BJ (cell line): ENCODE measurements at regions not wholly inside any gene's neighbourhood (a gene's known extent, or its start where the extent isn't known, plus 50 kb on each side); places are given as distances from the start of the nearest gene placed in this dataset.

Experiments
- CTCF ChIA-PET: fragments of 350-600 bp; formaldehyde crosslinking; extraction: SDS; loops from one replicate; lab custom pipeline; 2021; ENCODE audit warnings: antibody characterized with exemption, inconsistent platforms; lab: Yijun Ruan, JAX
- POLR2A ChIA-PET: fragments of 300-600 bp; sonication (Branson Sonifier 250); formaldehyde crosslinking; extraction: SDS; loops from one replicate; lab custom pipeline; 2021; ENCODE audit warnings: antibody characterized with exemption; lab: Charles Lee
- DNase-seq: peaks from one replicate; pipeline ENCODE4 v3.0.0-alpha.2; 2011; ENCODE audit warnings: low read depth
- H3K27me3 ChIP-seq: 2 replicates; pipeline ENCODE4 v1.6.0; 2011; ENCODE audit warnings: low read length; ENCODE audit not compliant: control insufficient read depth, insufficient read depth
- H3K36me3 ChIP-seq: 2 replicates; pipeline ENCODE4 v1.5.1; 2011; ENCODE audit warnings: low read length; ENCODE audit not compliant: control insufficient read depth, insufficient read depth
- H3K4me3 ChIP-seq: 2 replicates; pipeline ENCODE4 v1.5.1; 2011; ENCODE audit warnings: low read depth, mild to moderate bottlenecking, control low read depth, low read length
- TF ChIP-seq, protein P1 (sequence below): IDR thresholded peaks from 2 replicates; pipeline ENCODE4 v1.5.1; 2011; ENCODE audit warnings: low read depth, mild to moderate bottlenecking, control low read depth, inconsistent platforms, low read length, moderate library complexity; ENCODE audit not compliant: insufficient read depth

DNA sequence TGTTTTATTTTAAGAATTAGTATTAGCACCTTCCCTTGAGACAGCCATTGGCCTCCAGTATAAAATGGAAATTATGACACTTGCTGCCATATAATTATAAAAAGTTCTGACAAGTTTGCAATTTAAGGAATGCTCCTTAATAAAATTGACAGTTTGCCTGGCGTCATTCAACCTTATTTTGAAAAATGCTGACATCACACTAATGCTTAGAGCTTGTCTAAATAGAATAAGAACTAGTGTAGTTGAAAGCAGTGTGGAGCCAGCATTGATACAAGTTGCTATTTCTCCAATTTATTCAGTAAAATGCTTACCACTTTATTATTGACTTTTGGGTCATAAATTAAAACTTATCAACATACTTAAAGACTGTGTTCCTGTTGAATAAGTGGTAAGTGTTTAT, 54.3 kb upstream of the ARX start:
- Histone ChIP-seq H3K27me3 (no peaks in the 10 kb centered on the region), H3K36me3 (no peaks in the 10 kb centered on the region), H3K4me3 (no peak overlapping the region)
- POLR2A ChIA-PET = no interaction called here
- CTCF ChIA-PET = no interaction called here
- DNase-seq = no peak
- TF ChIP-seq, protein P1, sequence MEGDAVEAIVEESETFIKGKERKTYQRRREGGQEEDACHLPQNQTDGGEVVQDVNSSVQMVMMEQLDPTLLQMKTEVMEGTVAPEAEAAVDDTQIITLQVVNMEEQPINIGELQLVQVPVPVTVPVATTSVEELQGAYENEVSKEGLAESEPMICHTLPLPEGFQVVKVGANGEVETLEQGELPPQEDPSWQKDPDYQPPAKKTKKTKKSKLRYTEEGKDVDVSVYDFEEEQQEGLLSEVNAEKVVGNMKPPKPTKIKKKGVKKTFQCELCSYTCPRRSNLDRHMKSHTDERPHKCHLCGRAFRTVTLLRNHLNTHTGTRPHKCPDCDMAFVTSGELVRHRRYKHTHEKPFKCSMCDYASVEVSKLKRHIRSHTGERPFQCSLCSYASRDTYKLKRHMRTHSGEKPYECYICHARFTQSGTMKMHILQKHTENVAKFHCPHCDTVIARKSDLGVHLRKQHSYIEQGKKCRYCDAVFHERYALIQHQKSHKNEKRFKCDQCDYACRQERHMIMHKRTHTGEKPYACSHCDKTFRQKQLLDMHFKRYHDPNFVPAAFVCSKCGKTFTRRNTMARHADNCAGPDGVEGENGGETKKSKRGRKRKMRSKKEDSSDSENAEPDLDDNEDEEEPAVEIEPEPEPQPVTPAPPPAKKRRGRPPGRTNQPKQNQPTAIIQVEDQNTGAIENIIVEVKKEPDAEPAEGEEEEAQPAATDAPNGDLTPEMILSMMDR = no peak

DNA sequence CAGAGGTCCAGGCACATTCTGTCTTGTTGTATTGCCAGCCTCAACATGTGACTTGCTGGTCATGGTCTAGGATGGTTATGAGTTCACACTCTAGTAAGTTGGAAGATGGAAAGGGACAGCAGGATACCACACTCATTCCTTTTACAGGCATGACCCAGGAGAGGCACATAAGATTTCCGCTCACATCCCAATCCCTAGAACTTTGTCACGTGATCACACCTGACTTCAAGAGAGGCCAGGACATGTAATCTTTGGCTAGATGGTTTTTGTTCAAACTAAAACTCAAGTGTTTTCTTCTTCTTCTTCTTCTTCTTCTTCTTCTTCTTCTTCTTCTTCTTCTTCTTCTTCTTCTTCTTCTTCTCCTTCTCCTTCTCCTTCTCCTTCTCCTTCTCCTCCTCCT, 53.4 kb upstream of the ARX start:
- Histone ChIP-seq H3K27me3 (no peaks in the 10 kb centered on the region), H3K4me3 (no peak overlapping the region), H3K36me3 (no peaks in the 10 kb centered on the region)
- CTCF ChIA-PET = no interaction called here
- TF ChIP-seq, protein P1 = no peak
- no peak for DNase-seq
- POLR2A ChIA-PET = no interaction called here

DNA sequence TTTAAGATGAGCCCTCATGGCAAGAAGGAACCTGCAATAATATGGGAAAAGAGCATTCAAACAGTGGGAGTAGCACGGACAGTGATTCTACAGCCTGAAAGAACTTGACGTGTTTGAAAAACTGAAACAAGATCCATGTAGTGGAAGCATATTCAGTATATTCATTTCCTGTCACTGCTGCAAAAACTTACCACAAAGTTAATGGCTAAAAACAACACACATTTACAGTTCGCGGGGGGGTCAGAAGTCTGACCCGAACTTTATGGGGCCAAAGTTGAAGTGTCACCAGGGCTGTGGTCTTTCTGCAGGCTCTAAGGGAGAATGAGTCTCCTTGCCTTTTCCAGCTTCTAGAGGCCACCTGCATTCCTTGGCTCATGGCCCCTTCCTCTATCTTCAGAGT, 52.6 kb upstream of the ARX start:
- no peaks in the 10 kb centered on the region for H3K36me3 ChIP-seq
- TF ChIP-seq, protein P1 = no peak
- DNase-seq = no peak
- CTCF ChIA-PET = no interaction called here
- no peaks in the 10 kb centered on the region for H3K27me3 ChIP-seq
- POLR2A ChIA-PET = no interaction called here
- H3K4me3 ChIP-seq = no peak overlapping the region

DNA sequence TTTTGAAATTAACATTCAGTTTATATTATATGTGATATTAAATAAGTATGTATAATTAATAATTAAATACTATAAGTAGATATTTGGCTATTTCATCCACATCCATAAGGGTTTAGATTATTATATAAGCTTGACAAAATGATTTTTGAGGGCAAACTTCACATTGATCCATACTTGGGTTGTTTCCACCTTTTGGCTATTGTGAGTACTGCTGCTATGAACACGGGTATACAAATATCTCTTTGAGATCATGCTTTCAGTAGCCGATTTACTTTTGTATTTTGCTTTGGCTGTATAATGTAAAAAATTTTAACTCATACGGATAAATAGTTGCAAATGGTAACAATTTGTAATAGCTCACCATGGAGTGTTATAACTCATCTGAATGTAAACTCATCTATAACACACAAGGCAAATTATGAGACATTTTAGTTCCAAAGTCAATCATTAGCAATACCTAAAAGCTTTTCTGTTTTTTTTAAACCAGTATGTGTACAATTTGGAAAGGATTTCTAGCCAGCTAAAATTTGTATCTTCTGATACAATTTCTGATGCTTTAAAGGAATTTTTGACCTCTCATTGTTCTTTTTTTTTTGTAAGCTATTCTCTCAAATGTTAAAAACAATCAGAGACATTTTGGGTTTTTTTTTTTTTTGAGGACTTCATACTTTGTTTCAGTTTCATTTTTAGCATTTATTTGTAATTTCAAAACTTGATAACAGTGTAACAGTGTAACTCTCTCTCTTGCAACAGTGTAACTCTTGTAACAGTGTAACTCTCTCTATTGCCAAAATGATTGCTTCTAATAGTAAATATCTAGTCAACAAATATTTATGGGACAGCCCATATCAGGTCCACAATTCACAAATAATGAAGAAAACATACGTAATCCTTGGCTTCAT, 51.8 kb upstream of the ARX start:
- no peak overlapping the region for H3K4me3 ChIP-seq
- ChIA-PET POLR2A (no interaction called here), CTCF (no interaction called here)

DNA sequence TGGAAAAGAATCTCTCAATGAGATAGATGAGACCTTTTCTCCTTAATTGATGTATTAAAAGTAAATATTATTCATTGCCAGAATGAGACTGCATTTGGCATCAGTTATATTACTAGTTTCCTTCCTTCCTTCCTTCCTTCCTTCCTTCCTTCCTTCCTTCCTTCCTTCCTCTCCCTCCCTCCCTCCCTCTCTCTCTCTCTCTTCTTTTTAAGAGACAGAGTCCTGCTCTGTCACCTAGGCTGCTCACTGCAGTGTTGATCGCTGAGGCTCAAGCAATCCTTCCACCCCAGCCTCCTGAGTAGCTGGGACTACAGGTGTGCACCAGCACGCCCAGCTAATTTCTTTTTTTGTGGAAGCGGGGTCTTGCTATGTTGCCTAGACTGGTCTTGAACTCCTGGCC, 50.4 kb upstream of the ARX start:
- no peak for DNase-seq
- ChIA-PET CTCF (no interaction called here), POLR2A (no interaction called here)
- H3K27me3 ChIP-seq = no peaks in the 10 kb centered on the region
- H3K4me3 ChIP-seq = no peak overlapping the region
- TF ChIP-seq, protein P1 = no peak
- no peaks in the 10 kb centered on the region for H3K36me3 ChIP-seq

More for the DNA sequence above, 51.8 kb upstream of the ARX start:
- H3K27me3 ChIP-seq = no peaks in the 10 kb centered on the region
- TF ChIP-seq, protein P1 = no peak
- no peaks in the 10 kb centered on the region for H3K36me3 ChIP-seq
- no peak for DNase-seq
